ENCODE measurements at regions not wholly inside any gene's neighbourhood (a gene's known extent, or its start where the extent isn't known, plus 50 kb on each side); places are given as distances from the start of the nearest gene placed in this dataset.

DNA sequence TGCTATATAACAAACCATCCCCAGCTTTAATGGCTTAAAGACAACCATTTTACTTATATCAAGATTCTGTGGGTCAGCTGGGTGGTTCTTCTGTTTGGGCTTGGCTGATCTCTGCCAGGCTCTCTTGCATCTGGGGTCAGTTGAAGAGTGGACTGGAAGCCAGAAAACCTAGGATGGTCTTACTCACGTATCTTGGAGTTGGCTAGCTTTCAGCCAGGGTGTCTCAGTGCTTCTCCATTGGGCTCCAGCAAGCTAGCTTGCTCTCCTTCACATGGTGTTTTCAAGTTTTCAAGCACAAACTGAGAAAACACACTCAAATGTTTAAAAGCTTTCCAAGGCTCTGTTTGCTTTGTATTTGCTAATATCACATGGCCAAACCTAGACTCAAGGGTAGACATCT, 146.8 kb downstream of the PIK3R1 start:
- TF ChIP-seq YY1 (IDR thresholded peaks at IDR 0.05; ENCODE audit: low read depth) (no peak), POLR2AphosphoS5 (IDR thresholded peaks at IDR 0.05; ENCODE audit: low read depth, low read length) (no peak), EP300 (IDR thresholded peaks at IDR 0.05; ENCODE audit: borderline replicate concordance in 1 of 2, low read depth in 1 of 2, low read length in 1 of 2) (no peak), ELF1 (IDR thresholded peaks at IDR 0.05) (no peak), TAF1 (IDR thresholded peaks at IDR 0.05; ENCODE audit: borderline replicate concordance, low read depth, low read length) (no peak), FOSL2 (IDR thresholded peaks at IDR 0.05; ENCODE audit: borderline replicate concordance, low read depth) (no peak), FOXM1 (IDR thresholded peaks at IDR 0.05; ENCODE audit: low read depth) (no peak), EZH2phosphoT487 (IDR thresholded peaks at IDR 0.05; ENCODE audit: borderline replicate concordance, low read depth) (no peak), NFIC (IDR thresholded peaks at IDR 0.05; ENCODE audit: borderline replicate concordance) (no peak), SIN3A (IDR thresholded peaks at IDR 0.05; ENCODE audit: borderline replicate concordance, low read depth, low read length) (no peak), TEAD4 (IDR thresholded peaks at IDR 0.05; ENCODE audit: borderline replicate concordance, insufficient read depth) (no peak), TCF12 (IDR thresholded peaks at IDR 0.05) (no peak)
- TF ChIP-seq, protein P1, sequence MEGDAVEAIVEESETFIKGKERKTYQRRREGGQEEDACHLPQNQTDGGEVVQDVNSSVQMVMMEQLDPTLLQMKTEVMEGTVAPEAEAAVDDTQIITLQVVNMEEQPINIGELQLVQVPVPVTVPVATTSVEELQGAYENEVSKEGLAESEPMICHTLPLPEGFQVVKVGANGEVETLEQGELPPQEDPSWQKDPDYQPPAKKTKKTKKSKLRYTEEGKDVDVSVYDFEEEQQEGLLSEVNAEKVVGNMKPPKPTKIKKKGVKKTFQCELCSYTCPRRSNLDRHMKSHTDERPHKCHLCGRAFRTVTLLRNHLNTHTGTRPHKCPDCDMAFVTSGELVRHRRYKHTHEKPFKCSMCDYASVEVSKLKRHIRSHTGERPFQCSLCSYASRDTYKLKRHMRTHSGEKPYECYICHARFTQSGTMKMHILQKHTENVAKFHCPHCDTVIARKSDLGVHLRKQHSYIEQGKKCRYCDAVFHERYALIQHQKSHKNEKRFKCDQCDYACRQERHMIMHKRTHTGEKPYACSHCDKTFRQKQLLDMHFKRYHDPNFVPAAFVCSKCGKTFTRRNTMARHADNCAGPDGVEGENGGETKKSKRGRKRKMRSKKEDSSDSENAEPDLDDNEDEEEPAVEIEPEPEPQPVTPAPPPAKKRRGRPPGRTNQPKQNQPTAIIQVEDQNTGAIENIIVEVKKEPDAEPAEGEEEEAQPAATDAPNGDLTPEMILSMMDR (IDR thresholded peaks at IDR 0.05), result no peak
- TF ChIP-seq, protein P2, sequence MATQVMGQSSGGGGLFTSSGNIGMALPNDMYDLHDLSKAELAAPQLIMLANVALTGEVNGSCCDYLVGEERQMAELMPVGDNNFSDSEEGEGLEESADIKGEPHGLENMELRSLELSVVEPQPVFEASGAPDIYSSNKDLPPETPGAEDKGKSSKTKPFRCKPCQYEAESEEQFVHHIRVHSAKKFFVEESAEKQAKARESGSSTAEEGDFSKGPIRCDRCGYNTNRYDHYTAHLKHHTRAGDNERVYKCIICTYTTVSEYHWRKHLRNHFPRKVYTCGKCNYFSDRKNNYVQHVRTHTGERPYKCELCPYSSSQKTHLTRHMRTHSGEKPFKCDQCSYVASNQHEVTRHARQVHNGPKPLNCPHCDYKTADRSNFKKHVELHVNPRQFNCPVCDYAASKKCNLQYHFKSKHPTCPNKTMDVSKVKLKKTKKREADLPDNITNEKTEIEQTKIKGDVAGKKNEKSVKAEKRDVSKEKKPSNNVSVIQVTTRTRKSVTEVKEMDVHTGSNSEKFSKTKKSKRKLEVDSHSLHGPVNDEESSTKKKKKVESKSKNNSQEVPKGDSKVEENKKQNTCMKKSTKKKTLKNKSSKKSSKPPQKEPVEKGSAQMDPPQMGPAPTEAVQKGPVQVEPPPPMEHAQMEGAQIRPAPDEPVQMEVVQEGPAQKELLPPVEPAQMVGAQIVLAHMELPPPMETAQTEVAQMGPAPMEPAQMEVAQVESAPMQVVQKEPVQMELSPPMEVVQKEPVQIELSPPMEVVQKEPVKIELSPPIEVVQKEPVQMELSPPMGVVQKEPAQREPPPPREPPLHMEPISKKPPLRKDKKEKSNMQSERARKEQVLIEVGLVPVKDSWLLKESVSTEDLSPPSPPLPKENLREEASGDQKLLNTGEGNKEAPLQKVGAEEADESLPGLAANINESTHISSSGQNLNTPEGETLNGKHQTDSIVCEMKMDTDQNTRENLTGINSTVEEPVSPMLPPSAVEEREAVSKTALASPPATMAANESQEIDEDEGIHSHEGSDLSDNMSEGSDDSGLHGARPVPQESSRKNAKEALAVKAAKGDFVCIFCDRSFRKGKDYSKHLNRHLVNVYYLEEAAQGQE (IDR thresholded peaks at IDR 0.05; ENCODE audit: low read depth, low read length), result no peak
